ENCODE measurements at regions not wholly inside any gene's neighbourhood (a gene's known extent, or its start where the extent isn't known, plus 50 kb on each side); places are given as distances from the start of the nearest gene placed in this dataset.

- Histone ChIP-seq H4K20me1 (replicated peaks; ENCODE audit: control insufficient read depth, extremely low read depth, insufficient read depth, low read length) (no peaks in the 10 kb centered on the region), H2AFZ (ENCODE audit: low read depth, low read length) (no peak overlapping the region), H3K9me3 (replicated peaks; ENCODE audit: control insufficient read depth, insufficient read depth, low read length) (no peaks in the 10 kb centered on the region), H3K9ac (replicated peaks; ENCODE audit: extremely low read depth, insufficient read depth, low read length) (no peak overlapping the region), H3K4me2 (ENCODE audit: insufficient read depth, low read length) (no peak overlapping the region), H3K4me3 (replicated peaks in 1 of 3; ENCODE audit: insufficient read depth in 1 of 3, low read depth in 1 of 3, low read length in 3 of 3) (no peak overlapping the region), H3K27ac (ENCODE audit: insufficient read depth, low read depth, low read length) (no peak overlapping the region), H3K36me3 (ENCODE audit: control insufficient read depth in 2 of 2, extremely low read depth in 1 of 2, insufficient read depth in 2 of 2, low read length in 2 of 2) (no peaks in the 10 kb centered on the region), H3K9me1 (replicated peaks; ENCODE audit: control insufficient read depth, extremely low read depth, insufficient read depth, low read length) (no peaks in the 10 kb centered on the region), H3K79me2 (ENCODE audit: control insufficient read depth, insufficient read depth, low read length) (no peaks in the 10 kb centered on the region), H3K4me1 (ENCODE audit: control insufficient read depth, extremely low read depth, insufficient read depth, low read length) (no peaks in the 10 kb centered on the region), H3K27me3 (ENCODE audit: control insufficient read depth in 2 of 2, insufficient read depth in 2 of 2, low read length in 2 of 2) (no peaks in the 10 kb centered on the region)
- ChIA-PET POLR2A (no interaction called here), CTCF (no interaction called here)
- BruUV-seq (replicated peaks): no TSS peak
- FAIRE-seq (no peak), DNase-seq (ENCODE audit: low read depth, low spot score) (no peak)
- TF ChIP-seq FOS (IDR thresholded peaks at IDR 0.05; ENCODE audit: borderline replicate concordance, insufficient read depth, low read length): no peak
- no peak for TF ChIP-seq MYC (IDR thresholded peaks at IDR 0.05; ENCODE audit: low read depth, low read length)
- TF ChIP-seq JUN (IDR thresholded peaks at IDR 0.05; ENCODE audit: borderline replicate concordance, insufficient read depth, insufficient read length, low read depth): no peak
- no peak for TF ChIP-seq POLR2A (IDR thresholded peaks at IDR 0.05; ENCODE audit: low read depth, low read length)
- TF ChIP-seq MAX (IDR thresholded peaks at IDR 0.05; ENCODE audit: insufficient read depth, insufficient read length): no peak
- TF ChIP-seq GATA2 (IDR thresholded peaks at IDR 0.05; ENCODE audit: insufficient read depth, insufficient read length, low read depth, low read length): no peak
- TF ChIP-seq, protein P1, sequence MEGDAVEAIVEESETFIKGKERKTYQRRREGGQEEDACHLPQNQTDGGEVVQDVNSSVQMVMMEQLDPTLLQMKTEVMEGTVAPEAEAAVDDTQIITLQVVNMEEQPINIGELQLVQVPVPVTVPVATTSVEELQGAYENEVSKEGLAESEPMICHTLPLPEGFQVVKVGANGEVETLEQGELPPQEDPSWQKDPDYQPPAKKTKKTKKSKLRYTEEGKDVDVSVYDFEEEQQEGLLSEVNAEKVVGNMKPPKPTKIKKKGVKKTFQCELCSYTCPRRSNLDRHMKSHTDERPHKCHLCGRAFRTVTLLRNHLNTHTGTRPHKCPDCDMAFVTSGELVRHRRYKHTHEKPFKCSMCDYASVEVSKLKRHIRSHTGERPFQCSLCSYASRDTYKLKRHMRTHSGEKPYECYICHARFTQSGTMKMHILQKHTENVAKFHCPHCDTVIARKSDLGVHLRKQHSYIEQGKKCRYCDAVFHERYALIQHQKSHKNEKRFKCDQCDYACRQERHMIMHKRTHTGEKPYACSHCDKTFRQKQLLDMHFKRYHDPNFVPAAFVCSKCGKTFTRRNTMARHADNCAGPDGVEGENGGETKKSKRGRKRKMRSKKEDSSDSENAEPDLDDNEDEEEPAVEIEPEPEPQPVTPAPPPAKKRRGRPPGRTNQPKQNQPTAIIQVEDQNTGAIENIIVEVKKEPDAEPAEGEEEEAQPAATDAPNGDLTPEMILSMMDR (IDR thresholded peaks at IDR 0.05; ENCODE audit: extremely low read depth in 1 of 2, insufficient read depth in 1 of 2, low read depth in 1 of 2, low read length in 2 of 2): no peak
- no peak for TF ChIP-seq EZH2 (IDR thresholded peaks at IDR 0.05; ENCODE audit: borderline replicate concordance, low read depth, low read length, severe bottlenecking)
- no peak for TF ChIP-seq POLR2AphosphoS5 (IDR thresholded peaks at IDR 0.05; ENCODE audit: insufficient read depth, low read depth, low read length)
- intact Hi-C loops (cut with micrococcal nuclease): no loop called here
- dilution Hi-C loops (cut with MboI; ENCODE audit: extremely low pct_ligation_motif_present, low sequenced_read_pairs): no loop called here
Measured at GRCh38 chr1:221564891-221565290, 177.0 kb downstream of the DUSP10 start.
